CD4-positive, CD25-positive, alpha-beta regulatory T cell (primary cell): ENCODE measurements at regions not wholly inside any gene's neighbourhood (a gene's known extent, or its start where the extent isn't known, plus 50 kb on each side); places are given as distances from the start of the nearest gene placed in this dataset.
"Not testable (repeated sequence)": the region's sequence is repeated elsewhere in the genome, so short reads cannot be mapped to it uniquely, and the experiment has no call there.

Experiments used
- ATAC-seq, 2 donors: fragments of 150-1000 bp; cut with Tn5 transposase; one replicate each; pipeline ENCODE4 v1.10.0; 2021; ENCODE audit warnings: low read depth in 2 of 2, moderate number of reproducible peaks in 2 of 2, moderate library complexity in 1 of 2
- DNase-seq, 3 donors: peaks; one replicate each; pipeline versions ENCODE4 v3.0.0 to v3.0.0-alpha.2; 2012 to 2022; ENCODE audit warnings: mixed read lengths in 1 of 3
- H3K27ac ChIP-seq: one replicate; pipeline ENCODE4 v1.7.0; 2013; ENCODE audit warnings: mild to moderate bottlenecking, low read length; ENCODE audit not compliant: insufficient read depth, poor library complexity, severe bottlenecking
- H3K27me3 ChIP-seq: one replicate; pipeline ENCODE4 v1.7.0; 2013; ENCODE audit warnings: low read length; ENCODE audit not compliant: control insufficient read depth, insufficient read depth
- H3K36me3 ChIP-seq: one replicate; pipeline ENCODE4 v1.7.0; 2013; ENCODE audit warnings: mild to moderate bottlenecking, low read length, moderate library complexity; ENCODE audit not compliant: control insufficient read depth, insufficient read depth
- H3K4me1 ChIP-seq: 2 replicates; pipeline ENCODE4 v1.7.0; 2013; ENCODE audit warnings: mild to moderate bottlenecking, low read length; ENCODE audit not compliant: insufficient read depth, control insufficient read depth, poor library complexity, severe bottlenecking
- H3K4me3 ChIP-seq: one replicate; pipeline ENCODE4 v1.7.0; 2013; ENCODE audit warnings: low read depth, mild to moderate bottlenecking, low read length, moderate library complexity
- H3K9me3 ChIP-seq, 2 experiments: 1 replicate in 1 of 2; 2 replicates in 1 of 2; pipeline ENCODE4 v1.7.0; 2013; ENCODE audit warnings: low read length in 2 of 2, mild to moderate bottlenecking in 1 of 2, moderate library complexity in 1 of 2; ENCODE audit not compliant: control insufficient read depth in 2 of 2
- H3K27ac Mint-ChIP-seq, 3 donors: one replicate each; pipeline ENCODE4 v1.8.0; 2020 to 2022; ENCODE audit warnings: mild to moderate bottlenecking in 3 of 3, mixed read lengths in 3 of 3, moderate library complexity in 2 of 3
- H3K27me3 Mint-ChIP-seq: one replicate; pipeline ENCODE4 v1.8.0; 2022; ENCODE audit warnings: mild to moderate bottlenecking, mixed read lengths
- H3K36me3 Mint-ChIP-seq: one replicate; pipeline ENCODE4 v1.8.0; 2020; ENCODE audit warnings: mixed read lengths
- H3K4me1 Mint-ChIP-seq, 4 donors: one replicate each; pipeline ENCODE4 v1.8.0; 2020 to 2022; ENCODE audit warnings: mixed read lengths in 4 of 4, mild to moderate bottlenecking in 1 of 4
- H3K4me3 Mint-ChIP-seq, 4 donors: one replicate each; pipeline ENCODE4 v1.8.0; 2020 to 2022; ENCODE audit warnings: mild to moderate bottlenecking in 4 of 4, mixed read lengths in 4 of 4, moderate library complexity in 3 of 4
- H3K9me3 Mint-ChIP-seq, 7 donors: one replicate each; pipeline ENCODE4 v1.8.0; 2020 to 2022; ENCODE audit warnings: mixed read lengths in 7 of 7, mild to moderate bottlenecking in 3 of 7, moderate library complexity in 2 of 7

- Mint-ChIP-seq H3K36me3 (no peaks in the 10 kb centered on the region), H3K4me1 (no peaks in the 10 kb centered on the region), H3K4me3 (no peak overlapping the region), H3K27me3 (peaks cover 19% of the 10 kb centered on the region), H3K9me3 (peaks cover 0 to 4% (median 0%) of the 10 kb centered on the region in 7 donors), H3K27ac (no peak overlapping the region)
- Histone ChIP-seq H3K9me3 (no peaks in the 10 kb centered on the region), H3K36me3 (no peaks in the 10 kb centered on the region), H3K4me3 (no peak overlapping the region), H3K27me3 (no peaks in the 10 kb centered on the region), H3K27ac (no peak overlapping the region), H3K4me1 (no peaks in the 10 kb centered on the region)
- ATAC-seq (no peak), DNase-seq (no peak)
These were observed 196.1 kb upstream of the P2RY1 start for GRCh38 chr3:152638707-152639450.

GRCh38 chr3:152641198-152641597 lies 193.7 kb upstream of the P2RY1 start:
- H3K36me3 ChIP-seq, result no peaks in the 10 kb centered on the region
- H3K27ac ChIP-seq, result no peak overlapping the region
- H3K4me3 ChIP-seq, result no peak overlapping the region
- no peaks in the 10 kb centered on the region for H3K27me3 ChIP-seq
- H3K4me1 ChIP-seq, result no peaks in the 10 kb centered on the region
- Mint-ChIP-seq H3K4me3 (no peak overlapping the region), H3K4me1 (peaks cover 0 to 1% (median 0%) of the 10 kb centered on the region in 4 donors), H3K36me3 (no peaks in the 10 kb centered on the region), H3K9me3 (peaks cover 0 to 13% (median 2%) of the 10 kb centered on the region in 7 donors), H3K27ac (no peak overlapping the region), H3K27me3 (peaks cover 9% of the 10 kb centered on the region)
- no peaks in the 10 kb centered on the region for H3K9me3 ChIP-seq
- no peak for ATAC-seq
- DNase-seq, result no peak

- no peak overlapping the region for H3K4me3 ChIP-seq
These were observed 192.3 kb upstream of the P2RY1 start for GRCh38 chr3:152642658-152643057.

GRCh38 chr3:152644478-152644877 lies 190.5 kb upstream of the P2RY1 start:
- Histone ChIP-seq H3K36me3 (no peaks in the 10 kb centered on the region), H3K9me3 (no peaks in the 10 kb centered on the region), H3K27ac (no peak overlapping the region), H3K4me1 (no peaks in the 10 kb centered on the region), H3K4me3 (no peak overlapping the region), H3K27me3 (no peaks in the 10 kb centered on the region)
- Mint-ChIP-seq H3K4me1 (peaks cover 0 to 1% (median 0%) of the 10 kb centered on the region in 4 donors), H3K36me3 (no peaks in the 10 kb centered on the region), H3K9me3 (peaks cover 0 to 13% (median 2%) of the 10 kb centered on the region in 7 donors), H3K27ac (no peak overlapping the region), H3K4me3 (no peak overlapping the region), H3K27me3 (peaks cover 4% of the 10 kb centered on the region)
- no peak for DNase-seq
- no peak for ATAC-seq

More at GRCh38 chr3:152642658-152643057, 192.3 kb upstream of the P2RY1 start:
- no peaks in the 10 kb centered on the region for H3K36me3 ChIP-seq
- ATAC-seq, result no peak
- no peaks in the 10 kb centered on the region for H3K36me3 Mint-ChIP-seq
- H3K4me1 Mint-ChIP-seq, result peaks cover 0 to 1% (median 0%) of the 10 kb centered on the region in 4 donors
- no peaks in the 10 kb centered on the region for H3K27me3 ChIP-seq
- no peak overlapping the region for H3K4me3 Mint-ChIP-seq
- DNase-seq, result no peak
- H3K4me1 ChIP-seq, result no peaks in the 10 kb centered on the region
- peaks cover 0 to 13% (median 2%) of the 10 kb centered on the region in 7 donors for H3K9me3 Mint-ChIP-seq
- no peaks in the 10 kb centered on the region for H3K9me3 ChIP-seq
- H3K27me3 Mint-ChIP-seq, result peaks cover 9% of the 10 kb centered on the region
- no peak overlapping the region for H3K27ac Mint-ChIP-seq
- no peak overlapping the region for H3K27ac ChIP-seq

- Histone ChIP-seq H3K36me3 (no peaks in the 10 kb centered on the region), H3K4me3 (no peak overlapping the region), H3K4me1 (no peaks in the 10 kb centered on the region), H3K9me3 (no peaks in the 10 kb centered on the region), H3K27ac (no peak overlapping the region), H3K27me3 (no peaks in the 10 kb centered on the region)
- no peak for DNase-seq
- Mint-ChIP-seq H3K4me3 (no peak overlapping the region), H3K27ac (no peak overlapping the region), H3K4me1 (peaks cover 0 to 1% (median 0%) of the 10 kb centered on the region in 4 donors), H3K36me3 (no peaks in the 10 kb centered on the region), H3K9me3 (peaks cover 0 to 13% (median 2%) of the 10 kb centered on the region in 7 donors), H3K27me3 (no peaks in the 10 kb centered on the region)
- ATAC-seq, result no peak
These were observed 188.9 kb upstream of the P2RY1 start for GRCh38 chr3:152646004-152646403.

- DNase-seq (no peak), ATAC-seq (no peak)
- H3K27ac Mint-ChIP-seq, result no peak overlapping the region
- no peak overlapping the region for H3K4me3 ChIP-seq
- no peaks in the 10 kb centered on the region for H3K27me3 ChIP-seq
- H3K27ac ChIP-seq, result no peak overlapping the region
- H3K9me3 ChIP-seq, result no peaks in the 10 kb centered on the region
- H3K4me3 Mint-ChIP-seq, result no peak overlapping the region
- peaks cover 0 to 5% (median 3%) of the 10 kb centered on the region in 7 donors for H3K9me3 Mint-ChIP-seq
- peaks cover 4% of the 10 kb centered on the region for H3K27me3 Mint-ChIP-seq
- H3K36me3 ChIP-seq, result no peaks in the 10 kb centered on the region
- H3K36me3 Mint-ChIP-seq, result no peaks in the 10 kb centered on the region
- no peaks in the 10 kb centered on the region for H3K4me1 ChIP-seq
- no peaks in the 10 kb centered on the region for H3K4me1 Mint-ChIP-seq
These were observed 184.8 kb upstream of the P2RY1 start for GRCh38 chr3:152650177-152650576.

- not testable (repeated sequence) for H3K4me1 Mint-ChIP-seq, H3K36me3 ChIP-seq, DNase-seq, H3K4me1 ChIP-seq, ATAC-seq, H3K27ac Mint-ChIP-seq, H3K27me3 ChIP-seq, H3K9me3 Mint-ChIP-seq, H3K9me3 ChIP-seq, H3K4me3 Mint-ChIP-seq, H3K27ac ChIP-seq, H3K27me3 Mint-ChIP-seq, H3K36me3 Mint-ChIP-seq, H3K4me3 ChIP-seq
These were observed 184.0 kb upstream of the P2RY1 start for GRCh38 chr3:152650923-152651322.
